ENCODE measurements at regions not wholly inside any gene's neighbourhood (a gene's known extent, or its start where the extent isn't known, plus 50 kb on each side); places are given as distances from the start of the nearest gene placed in this dataset.

- no peak for TF ChIP-seq CTCF (IDR thresholded peaks at IDR 0.05; ENCODE audit: borderline replicate concordance, extremely low read depth, low read length, poor library complexity, severe bottlenecking)
- TF ChIP-seq EZH2 (IDR thresholded peaks at IDR 0.05; ENCODE audit: borderline replicate concordance, low read depth, low read length, severe bottlenecking), result no peak
These were observed 1588.5 kb downstream of the BRINP3 start for GRCh38 chr1:188889166-188889565.
